K562 (cell line): ENCODE measurements at regions not wholly inside any gene's neighbourhood (a gene's known extent, or its start where the extent isn't known, plus 50 kb on each side); places are given as distances from the start of the nearest gene placed in this dataset.

ENCODE experiments used
- ATAC-seq: fragments of 200-7000 bp; cut with Tn5 transposase; 3 replicates; pipeline ENCODE4 v1.9.1; 2020; ENCODE audit warnings: moderate library complexity
- BruUV-seq: library from RNA; stranded (reverse); fragments of 400-500 nt; replicated peaks from 2 replicates; lab custom pipeline; 2021; lab: Mats Ljungman, UMichigan
- CTCF ChIA-PET: fragments of 300-600 bp; formaldehyde crosslinking; extraction: SDS; loops from one replicate; lab custom pipeline; 2021; ENCODE audit warnings: low intra/inter-chr PET ratio; lab: Yijun Ruan, JAX
- POLR2A ChIA-PET: fragments of 300-600, 350-650 bp; sonication (Branson Sonifier 250); formaldehyde crosslinking; extraction: SDS; loops from one replicate; lab custom pipeline; 2021; ENCODE audit warnings: antibody characterized with exemption, inconsistent platforms; lab: Yijun Ruan, JAX
- DNase-seq, 4 experiments: peaks; one replicate each; pipeline versions ENCODE4 v3.0.0 to v3.0.0-alpha.2; 2011 to 2018; ENCODE audit warnings: low spot score in 3 of 4, mixed read lengths in 3 of 4; ENCODE audit errors: extremely low read depth in 1 of 4
- FAIRE-seq: peaks from 2 replicates; lab custom pipeline; 2011; peaks lifted over from hg19 to GRCh38; lab: Jason Lieb, UNC
- H2AFZ ChIP-seq: 2 replicates; pipeline ENCODE4 v1.6.0; 2011; ENCODE audit warnings: low read depth, low read length, control low read depth, inconsistent platforms
- H3K27ac ChIP-seq: fragments of 200-600 bp; 3 replicates; pipeline ENCODE4 v1.8.0; 2011; ENCODE audit warnings: low read depth, mild to moderate bottlenecking, control low read depth, inconsistent platforms, low read length, moderate library complexity, mixed read lengths; ENCODE audit errors: extremely low read depth
- H3K27me3 ChIP-seq, 2 experiments: fragments of 300-600 bp in 1 of 2; 2 replicates in 1 of 2; 3 replicates in 1 of 2; pipeline versions ENCODE4 v1.6.0 to v1.8.0; 2011; ENCODE audit warnings: inconsistent platforms in 2 of 2, low read length in 2 of 2, mild to moderate bottlenecking in 1 of 2, mixed read lengths in 1 of 2, moderate library complexity in 1 of 2; ENCODE audit not compliant: control insufficient read depth in 2 of 2, insufficient read depth in 2 of 2
- H3K36me3 ChIP-seq: fragments of 300-600 bp; 3 replicates; pipeline ENCODE4 v1.8.0; 2011; ENCODE audit warnings: mild to moderate bottlenecking, low read length, inconsistent platforms; ENCODE audit not compliant: control insufficient read depth, insufficient read depth
- H3K4me1 ChIP-seq, 2 experiments: fragments of 200-600 bp in 1 of 2; replicated peaks in 1 of 2; 2 replicates in 1 of 2; 3 replicates in 1 of 2; pipeline versions ENCODE4 v1.5.1 to v1.8.0; 2011; ENCODE audit warnings: inconsistent platforms in 2 of 2, low read length in 2 of 2, mild to moderate bottlenecking in 1 of 2, mixed read lengths in 1 of 2, moderate library complexity in 1 of 2; ENCODE audit not compliant: control insufficient read depth in 2 of 2, insufficient read depth in 2 of 2
- H3K4me2 ChIP-seq: 2 replicates; pipeline ENCODE4 v1.6.1; 2011; ENCODE audit warnings: low read length, control low read depth, inconsistent platforms, mixed read lengths; ENCODE audit not compliant: insufficient read depth
- H3K4me3 ChIP-seq: fragments of 200-600 bp; sonication (generic), shearing (Covaris generic); 2 replicates; pipeline ENCODE4 v1.5.1; 2016; ENCODE audit warnings: control low read depth, inconsistent platforms
- H3K79me2 ChIP-seq: fragments of 200-600 bp; 3 replicates; pipeline ENCODE4 v1.8.0; 2011; ENCODE audit warnings: low read length, inconsistent platforms; ENCODE audit not compliant: control insufficient read depth, insufficient read depth
- H3K9ac ChIP-seq, 2 experiments: 2 replicates each; pipeline versions ENCODE4 v1.6.0 to v1.6.1; 2011; ENCODE audit warnings: low read depth in 2 of 2, low read length in 2 of 2, control low read depth in 1 of 2, inconsistent platforms in 1 of 2, mild to moderate bottlenecking in 1 of 2, mixed read lengths in 1 of 2; ENCODE audit not compliant: insufficient read depth in 1 of 2
- H3K9me1 ChIP-seq: one replicate; pipeline ENCODE4 v1.6.0; 2011; ENCODE audit warnings: inconsistent platforms, mild to moderate bottlenecking, low read length, moderate library complexity; ENCODE audit not compliant: control insufficient read depth, insufficient read depth
- H3K9me3 ChIP-seq: replicated peaks from 2 replicates; pipeline ENCODE4 v1.5.1; 2011; ENCODE audit warnings: low read depth, low read length, inconsistent platforms; ENCODE audit not compliant: control insufficient read depth, insufficient read depth
- H4K20me1 ChIP-seq: replicated peaks from 2 replicates; pipeline ENCODE4 v1.6.1; 2011; ENCODE audit warnings: low read length, inconsistent platforms, mixed read lengths; ENCODE audit not compliant: control insufficient read depth, insufficient read depth
- CC2D1A ChIP-seq: fragments of 450-650 bp; IDR thresholded peaks from 2 replicates; pipeline ENCODE4 v1.6.1; 2017; ENCODE audit warnings: mild to moderate bottlenecking
- CREB3 ChIP-seq: fragments of 450-650 bp; conservative IDR thresholded peaks from 2 replicates; pipeline ENCODE4 v1.6.1; 2016; ENCODE audit warnings: missing genetic modification characterization, low read depth, mild to moderate bottlenecking, missing compliant biosample characterization, moderate library complexity
- HMGN3 ChIP-seq: IDR thresholded peaks from 2 replicates; pipeline ENCODE4 v1.6.1; 2011; ENCODE audit warnings: borderline replicate concordance, low read depth, mild to moderate bottlenecking, mixed read lengths, low read length; ENCODE audit not compliant: insufficient read length; ENCODE audit errors: extremely low read depth
- HNRNPL ChIP-seq: fragments of 200-400 bp; formaldehyde crosslinking; IDR thresholded peaks from 2 replicates; pipeline ENCODE4 v1.6.1; 2017; ENCODE audit warnings: low read depth, mild to moderate bottlenecking, low read length
- KAT7 ChIP-seq: sonication (generic); formaldehyde crosslinking; IDR thresholded peaks from 2 replicates; pipeline ENCODE4 v1.8.0; 2022; ENCODE audit warnings: missing genetic modification reagents, mild to moderate bottlenecking, borderline replicate concordance
- NFATC3 ChIP-seq: fragments of 450-650 bp; IDR thresholded peaks from 2 replicates; pipeline ENCODE4 v1.6.1; 2017; ENCODE audit warnings: mild to moderate bottlenecking
- NFYB ChIP-seq: IDR thresholded peaks from 2 replicates; pipeline ENCODE4 v1.6.1; 2011; ENCODE audit warnings: mild to moderate bottlenecking, moderate library complexity; ENCODE audit not compliant: insufficient read length; ENCODE audit errors: extremely low read depth
- NONO ChIP-seq, 2 experiments: fragments of 200-400 bp in 1 of 2; fragments of 450-650 bp in 1 of 2; formaldehyde crosslinking in 1 of 2; IDR thresholded peaks; 2 replicates each; pipeline ENCODE4 v1.6.1; 2017; ENCODE audit warnings: low read depth in 2 of 2, mild to moderate bottlenecking in 2 of 2, moderate library complexity in 2 of 2, low read length in 1 of 2
- PURB ChIP-seq: sonication (generic); formaldehyde crosslinking; IDR thresholded peaks from 2 replicates; pipeline ENCODE4 v1.9.0; 2021; ENCODE audit warnings: low read depth, mild to moderate bottlenecking, missing genetic modification reagents
- RBM25 ChIP-seq: fragments of 200-400 bp; formaldehyde crosslinking; IDR thresholded peaks from 2 replicates; pipeline ENCODE4 v1.6.1; 2018; ENCODE audit warnings: low read length, low read depth, moderate library complexity; ENCODE audit not compliant: severe bottlenecking
- SRSF9 ChIP-seq: fragments of 200-400 bp; formaldehyde crosslinking; IDR thresholded peaks from 2 replicates; pipeline ENCODE4 v1.6.1; 2017; ENCODE audit warnings: low read depth, low read length, borderline replicate concordance
- STAG1 ChIP-seq: sonication (generic); formaldehyde crosslinking; IDR thresholded peaks from 2 replicates; pipeline ENCODE4 v1.5.0; 2020; ENCODE audit warnings: missing genetic modification reagents, borderline replicate concordance
- SUPT5H ChIP-seq: fragments of 450-650 bp; IDR thresholded peaks from 2 replicates; pipeline ENCODE4 v1.6.1; 2016
- ZNF133 ChIP-seq: fragments of 250-450 bp; sonication (Bioruptor Pico); IDR thresholded peaks from 2 replicates; pipeline ENCODE4 v1.4.0; 2020; ENCODE audit warnings: mild to moderate bottlenecking
- ZNF639 ChIP-seq, 2 experiments: fragments of 200-800 bp in 1 of 2; sonication (Bioruptor generic) in 1 of 2; sonication (generic) in 1 of 2; formaldehyde crosslinking in 1 of 2; IDR thresholded peaks in 1 of 2; conservative IDR thresholded peaks in 1 of 2; 2 replicates each; pipeline versions ENCODE4 v1.5.0 to v1.6.1; 2016 to 2020; ENCODE audit warnings: missing compliant biosample characterization in 1 of 2, missing genetic modification characterization in 1 of 2, missing genetic modification reagents in 1 of 2
- WGBS: fragments of 100-300 bp; shearing (Covaris generic); methylation state at CpG from one replicate; pipeline ENCODE4 v1.1.6; 2016; ENCODE audit warnings: low coverage, mixed read lengths; ENCODE audit not compliant: insufficient coverage; ENCODE audit errors: missing lambda C conversion rate; 5-methylcytosine and 5-hydroxymethylcytosine counted together
- in situ Hi-C: fragments of 300-500 bp; cut with MboI; formaldehyde crosslinking; loops from 4 replicates; pipeline ENCODE4 v1.15.0; 2018; ENCODE audit warnings: inconsistent platforms, mixed read lengths
- intact Hi-C: fragments of 100-400 bp; cut with micrococcal nuclease; formaldehyde crosslinking; loops from 2 replicates; pipeline ENCODE4 v1.14.2; 2022

- DNase-seq (no peak), ATAC-seq (no peak)
- Histone ChIP-seq H3K9ac (no peak overlapping the region), H3K4me2 (no peak overlapping the region), H2AFZ (no peak overlapping the region), H3K4me1 (no peaks in the 10 kb centered on the region), H3K9me3 (no peaks in the 10 kb centered on the region), H3K4me3 (no peak overlapping the region), H4K20me1 (no peaks in the 10 kb centered on the region), H3K27ac (no peak overlapping the region), H3K36me3 (no peaks in the 10 kb centered on the region)
- WGBS, result 0% methylated on average over 1 of the region's 1 CpG
- in situ Hi-C loops (no loop called here), intact Hi-C loops (no loop called here)
- ChIA-PET CTCF (no interaction called here), POLR2A (no interaction called here)
- BruUV-seq, result no TSS peak
- TF ChIP-seq KAT7 (CRISPR knock-in tag), result no peak
- no peak for TF ChIP-seq NONO (IDR thresholded peaks at IDR 0.05; ENCODE audit: low read depth in 2 of 2, low read length in 1 of 2)
- peak; percentile 26 for TF ChIP-seq RBM25
- TF ChIP-seq PURB (CRISPR knock-in tag), result no peak
- no peak for TF ChIP-seq ZNF133 (CRISPR knock-in tag)
- no peak for TF ChIP-seq SRSF9
- TF ChIP-seq NFATC3, result no peak
- TF ChIP-seq, all 486 proteins: peak for 1
- no peaks in the 10 kb centered on the region for H3K79me2 ChIP-seq
- no peaks in the 10 kb centered on the region for H3K9me1 ChIP-seq
- H3K27me3 ChIP-seq, result no peaks in the 10 kb centered on the region
- no peak for FAIRE-seq
These were observed 585.3 kb upstream of the USP24 start for GRCh38 chr1:55800503-55800902.

GRCh38 chr1:55793856-55794255, 578.7 kb upstream of the USP24 start:
- no peaks in the 10 kb centered on the region for H4K20me1 ChIP-seq
- H3K4me1 ChIP-seq, result no peaks in the 10 kb centered on the region
- intact Hi-C loops (no loop called here), in situ Hi-C loops (no loop called here)
- WGBS, result 0% methylated on average over 3 of the region's 6 CpGs
- H2AFZ ChIP-seq, result no peak overlapping the region
- H3K4me2 ChIP-seq, result no peak overlapping the region
- CTCF ChIA-PET, result no interaction called here
- POLR2A ChIA-PET, result no interaction called here
- H3K27me3 ChIP-seq, result no peaks in the 10 kb centered on the region
- H3K79me2 ChIP-seq, result no peaks in the 10 kb centered on the region
- DNase-seq (no peak), ATAC-seq (no peak), FAIRE-seq (no peak)
- H3K9ac ChIP-seq, result no peak overlapping the region
- H3K27ac ChIP-seq, result no peak overlapping the region
- no peaks in the 10 kb centered on the region for H3K9me3 ChIP-seq
- no peaks in the 10 kb centered on the region for H3K9me1 ChIP-seq
- no peaks in the 10 kb centered on the region for H3K36me3 ChIP-seq
- BruUV-seq, result no TSS peak
- no peak overlapping the region for H3K4me3 ChIP-seq
- TF ChIP-seq STAG1 (no peak), HNRNPL (no peak), RBM25 (no peak), NFYB (no peak), CC2D1A (no peak), ZNF639 (CRISPR knock-in tag; conservative IDR thresholded peaks at IDR 0.05 in 1 of 2, IDR thresholded peaks at IDR 0.05 in 1 of 2) (no peak), CREB3 (tag) (no peak), PURB (CRISPR knock-in tag) (no peak), HMGN3 (no peak), SUPT5H (no peak)
